Fibroblast of the conjunctiva (primary cell): ENCODE measurements at regions not wholly inside any gene's neighbourhood (a gene's known extent, or its start where the extent isn't known, plus 50 kb on each side); places are given as distances from the start of the nearest gene placed in this dataset.
"Not testable (repeated sequence)": the region's sequence is repeated elsewhere in the genome, so short reads cannot be mapped to it uniquely, and the experiment has no call there.

Experiments
- DNase-seq: peaks from one replicate; pipeline ENCODE4 v3.0.0-alpha.2; 2010; ENCODE audit warnings: low read depth

- no peak for DNase-seq
Measured at GRCh38 chr3:83251490-83251889, 1490.0 kb upstream of the GBE1 start.

GRCh38 chr3:83250613-83251012 is 1489.2 kb upstream of the GBE1 start:
- no peak for DNase-seq

- DNase-seq, result no peak
Measured at GRCh38 chr3:83248454-83248853, 1487.0 kb upstream of the GBE1 start.

GRCh38 chr3:83235180-83235814 is 1473.9 kb upstream of the GBE1 start:
- DNase-seq, result no peak

DNA sequence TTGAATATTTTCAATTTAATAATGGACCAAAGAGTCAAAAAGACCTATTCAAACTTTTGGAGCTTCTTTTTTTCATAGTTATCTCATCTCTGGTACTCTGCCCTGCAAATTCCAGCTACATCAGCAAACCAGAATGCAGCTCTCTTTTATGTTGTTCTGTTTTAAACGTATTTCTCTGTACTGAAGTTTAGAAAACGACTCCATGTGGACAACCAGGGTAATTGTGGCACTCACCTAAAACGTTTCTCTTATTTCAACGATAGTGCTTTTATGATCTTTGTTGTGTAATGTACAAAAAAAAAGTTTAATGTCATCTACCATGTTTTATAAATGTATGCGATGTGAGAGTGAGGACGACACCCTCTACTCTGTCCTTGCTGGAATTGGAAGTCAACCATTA is 1472.3 kb upstream of the GBE1 start:
- no peak for DNase-seq

GRCh38 chr3:83230841-83231240 is 1469.4 kb upstream of the GBE1 start:
- no peak for DNase-seq

GRCh38 chr3:83230376-83230775 is 1468.9 kb upstream of the GBE1 start:
- DNase-seq, result no peak

GRCh38 chr3:83226751-83227150 is 1465.3 kb upstream of the GBE1 start:
- no peak for DNase-seq

DNA sequence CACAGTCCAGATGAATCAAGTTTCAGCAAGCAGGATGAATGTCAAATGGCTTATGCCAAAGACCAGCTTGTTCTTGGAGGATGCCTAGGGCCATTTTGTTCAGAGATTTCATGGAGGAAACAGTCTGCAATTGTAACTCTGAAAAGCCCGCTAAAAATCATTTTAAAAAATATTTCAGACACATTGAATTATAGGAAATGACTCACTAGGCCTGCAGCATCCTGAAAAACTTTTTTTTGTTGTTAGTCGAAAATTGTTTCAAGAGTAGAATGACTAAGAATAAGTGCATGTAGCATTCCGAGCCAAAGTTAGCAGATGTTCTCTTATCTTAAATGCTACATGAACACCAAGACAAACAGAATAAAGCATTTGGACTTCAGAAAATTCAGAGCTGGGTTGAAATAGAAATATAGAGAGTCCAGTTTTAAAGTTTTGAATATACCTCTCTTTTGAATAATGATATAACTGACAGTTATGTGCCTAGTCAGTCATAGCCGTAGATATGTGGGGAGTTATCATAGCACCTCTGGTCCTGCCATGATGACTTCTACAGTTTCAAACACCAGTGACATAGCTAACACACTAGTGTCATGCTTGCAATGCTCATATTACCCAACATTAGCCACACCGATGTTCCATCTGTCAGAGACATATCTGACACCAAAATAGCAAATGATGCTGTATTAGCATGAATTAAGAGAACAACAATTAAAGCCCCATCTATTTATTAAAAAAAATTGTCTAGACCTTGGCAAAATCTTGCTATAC is 1462.8 kb upstream of the GBE1 start:
- no peak for DNase-seq

GRCh38 chr3:83218383-83219200 is 1457.1 kb upstream of the GBE1 start:
- DNase-seq, result no peak

- DNase-seq, result not testable (repeated sequence)
Measured at GRCh38 chr3:83217595-83218118, 1456.2 kb upstream of the GBE1 start.

GRCh38 chr3:83216919-83217594 is 1455.6 kb upstream of the GBE1 start:
- no peak for DNase-seq

- no peak for DNase-seq
Measured at GRCh38 chr3:83195243-83195642, 1433.8 kb upstream of the GBE1 start.

DNA sequence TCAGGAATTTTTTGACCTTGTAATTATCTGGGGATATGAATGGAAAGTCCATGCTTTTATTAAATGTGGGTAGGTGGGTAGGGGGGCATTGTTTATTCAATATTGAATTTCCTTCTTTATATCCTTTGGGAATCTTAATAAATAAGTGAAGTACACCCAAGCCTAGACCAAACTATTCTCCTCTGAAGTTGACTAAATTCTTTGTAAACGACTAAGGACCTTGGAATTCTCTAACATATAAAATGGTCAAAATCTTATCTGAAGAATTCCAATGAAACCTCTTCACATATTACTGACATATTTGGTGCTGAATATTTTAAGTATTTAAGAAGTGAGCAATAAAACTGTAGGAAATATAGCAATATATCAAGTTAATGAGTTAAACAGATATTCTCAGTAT is 1432.1 kb upstream of the GBE1 start:
- DNase-seq, result no peak

GRCh38 chr3:83189634-83190033 is 1428.2 kb upstream of the GBE1 start:
- no peak for DNase-seq

DNA sequence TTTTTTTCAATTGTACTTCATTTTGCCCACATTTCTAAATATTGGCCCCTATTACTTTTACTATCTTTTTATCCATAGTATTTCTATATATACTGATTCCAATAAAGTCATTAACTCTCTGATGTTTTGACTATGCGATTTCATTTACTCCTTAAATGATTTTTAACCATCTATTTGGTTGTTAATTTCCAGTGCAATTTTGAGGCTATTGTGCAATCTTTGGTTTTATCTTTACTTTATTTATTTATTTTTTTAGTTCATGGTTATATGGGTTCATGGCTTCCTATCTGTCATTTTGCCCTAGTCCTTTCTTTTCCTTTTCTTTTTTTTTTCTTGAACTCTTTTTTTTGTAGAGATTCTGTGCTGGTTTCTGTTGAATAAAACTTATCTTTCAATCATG is 1408.0 kb upstream of the GBE1 start:
- no peak for DNase-seq

- no peak for DNase-seq
Measured at GRCh38 chr3:83150896-83151295, 1389.5 kb upstream of the GBE1 start.

DNA sequence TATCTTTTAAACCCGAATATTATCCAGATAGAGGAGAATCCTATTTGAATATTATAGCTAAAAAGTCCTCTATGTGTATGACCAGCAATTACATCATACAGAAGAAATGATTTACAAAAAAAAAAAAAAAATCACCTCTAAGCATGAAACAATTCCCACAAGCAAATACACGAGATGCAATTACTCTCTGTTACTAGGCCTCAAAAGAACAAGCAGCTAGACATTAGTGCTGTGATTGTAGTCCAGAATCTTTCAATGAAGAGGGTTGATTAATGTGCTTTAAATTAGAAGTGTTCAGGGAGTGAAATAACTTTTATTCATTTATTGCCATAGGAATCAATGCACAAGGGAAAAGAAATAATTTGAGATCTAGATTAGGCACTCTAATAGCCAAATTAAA is 1379.5 kb upstream of the GBE1 start:
- DNase-seq, result no peak

GRCh38 chr3:83131236-83131635 is 1369.8 kb upstream of the GBE1 start:
- DNase-seq, result no peak

- DNase-seq, result no peak
Measured at GRCh38 chr3:83122774-83123350, 1361.4 kb upstream of the GBE1 start.

DNA sequence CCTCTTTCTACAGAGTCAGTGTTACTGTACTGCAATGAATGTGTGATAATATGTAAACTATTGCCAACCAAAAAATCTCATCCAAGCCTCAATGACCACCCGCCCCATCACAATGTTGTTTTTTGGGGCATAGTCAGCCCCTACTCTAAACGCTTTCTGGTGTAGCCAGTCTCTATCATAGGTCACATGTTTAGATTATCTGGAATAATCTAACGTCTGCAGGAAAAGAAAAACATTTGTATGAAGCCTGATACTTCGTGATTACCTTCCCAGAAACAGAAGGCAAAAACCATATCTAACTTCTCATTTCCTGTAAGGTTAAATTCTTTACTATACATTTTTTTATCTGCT is 1331.8 kb upstream of the GBE1 start:
- DNase-seq, result no peak
